ENCODE measurements at regions not wholly inside any gene's neighbourhood (a gene's known extent, or its start where the extent isn't known, plus 50 kb on each side); places are given as distances from the start of the nearest gene placed in this dataset.

- intact Hi-C loops (cut with micrococcal nuclease; ENCODE audit: unreplicated experiment) (no loop called here), in situ Hi-C loops (cut with HindIII; ENCODE audit: low pct_unique_long_range_greater_than_20kb, low sequenced_read_pairs) (no loop called here)
- ATAC-seq (no peak), DNase-seq (ENCODE audit: low read depth, low spot score) (no peak)
- Histone ChIP-seq H3K4me1 (ENCODE audit: control insufficient read depth, insufficient read depth, low read length) (no peaks in the 10 kb centered on the region), H3K27me3 (ENCODE audit: control insufficient read depth, insufficient read depth, low read length) (no peaks in the 10 kb centered on the region), H3K36me3 (ENCODE audit: control insufficient read depth, insufficient read depth, low read length) (no peaks in the 10 kb centered on the region), H3K4me3 (ENCODE audit: low read depth in 2 of 2, low read length in 2 of 2) (no peak overlapping the region), H3K27ac (ENCODE audit: low read length) (no peak overlapping the region), H3K9me3 (ENCODE audit: control insufficient read depth, insufficient read depth, low read depth, low read length) (no peaks in the 10 kb centered on the region)
- BruUV-seq (replicated peaks) = no TSS peak
- POLR2A ChIA-PET = interaction anchor here (0.6 kb wide), 1 partner anchor 17 kb away, joined by 8 read pairs; no protein-coding TSS in a partner anchor
- TF ChIP-seq TCF7L2 (IDR thresholded peaks at IDR 0.05; ENCODE audit: low read depth, low read length) (no peak), CTCF (IDR thresholded peaks at IDR 0.05) (no peak), POLR2AphosphoS5 (IDR thresholded peaks at IDR 0.05; ENCODE audit: low read depth, low read length) (no peak), REST (IDR thresholded peaks at IDR 0.05; ENCODE audit: insufficient read depth in 1 of 2, low read depth in 2 of 2, low read length in 1 of 2) (no peak), SIN3A (IDR thresholded peaks at IDR 0.05; ENCODE audit: borderline replicate concordance, insufficient read depth, low read depth, low read length) (no peak)
- CTCF ChIA-PET = no interaction called here
Measured at GRCh38 chr9:13718539-13718938, 439.0 kb upstream of the MPDZ start.

GRCh38 chr9:13718086-13718485 lies 438.6 kb upstream of the MPDZ start:
- no peaks in the 10 kb centered on the region for H3K36me3 ChIP-seq (ENCODE audit: control insufficient read depth, insufficient read depth, low read length)
- H3K9me3 ChIP-seq (ENCODE audit: control insufficient read depth, insufficient read depth, low read depth, low read length) = no peaks in the 10 kb centered on the region
- DNase-seq (ENCODE audit: low read depth, low spot score) (no peak), ATAC-seq (no peak)
- no TSS peak for BruUV-seq (replicated peaks)
- TF ChIP-seq REST (IDR thresholded peaks at IDR 0.05; ENCODE audit: insufficient read depth in 1 of 2, low read depth in 2 of 2, low read length in 1 of 2) (no peak), TCF7L2 (IDR thresholded peaks at IDR 0.05; ENCODE audit: low read depth, low read length) (no peak), CTCF (IDR thresholded peaks at IDR 0.05) (no peak), POLR2AphosphoS5 (IDR thresholded peaks at IDR 0.05; ENCODE audit: low read depth, low read length) (no peak), SIN3A (IDR thresholded peaks at IDR 0.05; ENCODE audit: borderline replicate concordance, insufficient read depth, low read depth, low read length) (no peak)
- no peak overlapping the region for H3K27ac ChIP-seq (ENCODE audit: low read length)
- in situ Hi-C loops (cut with HindIII; ENCODE audit: low pct_unique_long_range_greater_than_20kb, low sequenced_read_pairs) (no loop called here), intact Hi-C loops (cut with micrococcal nuclease; ENCODE audit: unreplicated experiment) (no loop called here)
- ChIA-PET POLR2A (no interaction called here), CTCF (no interaction called here)
- no peak overlapping the region for H3K4me3 ChIP-seq (ENCODE audit: low read depth in 2 of 2, low read length in 2 of 2)
- H3K27me3 ChIP-seq (ENCODE audit: control insufficient read depth, insufficient read depth, low read length) = no peaks in the 10 kb centered on the region
- H3K4me1 ChIP-seq (ENCODE audit: control insufficient read depth, insufficient read depth, low read length) = no peaks in the 10 kb centered on the region
